ENCODE measurements at regions not wholly inside any gene's neighbourhood (a gene's known extent, or its start where the extent isn't known, plus 50 kb on each side); places are given as distances from the start of the nearest gene placed in this dataset.

DNA sequence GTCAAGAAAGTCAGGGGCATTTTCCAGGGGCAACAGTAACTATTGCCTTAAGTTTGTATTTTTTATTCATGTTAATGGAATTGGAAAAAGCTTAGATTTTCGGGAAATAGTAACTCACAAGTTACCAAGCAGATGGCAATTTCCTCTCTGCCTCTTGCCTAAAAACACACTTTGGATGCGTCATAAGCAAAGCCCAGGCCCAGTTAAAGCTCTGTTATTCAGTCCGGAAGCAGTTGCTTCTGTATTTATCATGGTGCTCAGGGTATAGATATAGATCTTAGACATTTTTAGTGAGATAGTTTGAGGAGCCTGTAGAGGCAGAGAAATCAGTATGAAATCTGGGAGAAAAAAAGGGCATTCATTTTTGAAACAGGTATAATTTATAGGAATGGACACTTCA, 260.3 kb upstream of the TNC start:
- no peak for DNase-seq (ENCODE audit: extremely low read depth, low read depth)
- no peak overlapping the region for H3K4me3 ChIP-seq (replicated peaks; ENCODE audit: low read depth, low read length)
- no peak for TF ChIP-seq CTCF (IDR thresholded peaks at IDR 0.05; ENCODE audit: low read depth, low read length, missing control alignments)

GRCh38 chr9:115378758-115379157, 260.8 kb upstream of the TNC start:
- TF ChIP-seq CTCF (IDR thresholded peaks at IDR 0.05; ENCODE audit: low read depth, low read length, missing control alignments), result no peak
- DNase-seq (ENCODE audit: extremely low read depth, low read depth), result no peak
- H3K4me3 ChIP-seq (replicated peaks; ENCODE audit: low read depth, low read length), result no peak overlapping the region

GRCh38 chr9:115379719-115380118, 261.8 kb upstream of the TNC start:
- no peak overlapping the region for H3K4me3 ChIP-seq (replicated peaks; ENCODE audit: low read depth, low read length)
- TF ChIP-seq CTCF (IDR thresholded peaks at IDR 0.05; ENCODE audit: low read depth, low read length, missing control alignments), result no peak
- DNase-seq (ENCODE audit: extremely low read depth, low read depth), result no peak

DNA sequence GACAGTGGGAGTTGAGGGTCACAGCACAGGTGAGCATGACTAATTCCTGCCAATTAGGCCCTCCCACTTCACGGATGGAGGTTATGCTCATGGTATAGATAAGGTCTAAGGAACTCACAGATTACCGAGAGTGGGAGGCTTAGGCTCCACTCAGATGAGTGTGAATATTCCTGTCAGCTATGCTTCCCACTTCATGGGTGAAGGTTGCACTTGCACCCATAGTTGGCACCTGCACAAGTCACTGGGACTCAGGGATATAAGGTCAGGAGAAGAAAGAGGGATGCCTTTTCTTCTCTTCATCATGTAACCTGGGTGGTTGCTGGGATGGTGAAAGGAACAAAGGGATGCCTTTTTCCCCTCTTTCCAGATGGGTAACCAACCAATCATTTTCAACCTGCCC, 264.9 kb upstream of the TNC start:
- no peak for TF ChIP-seq CTCF (IDR thresholded peaks at IDR 0.05; ENCODE audit: low read depth, low read length, missing control alignments)
- no peak overlapping the region for H3K4me3 ChIP-seq (replicated peaks; ENCODE audit: low read depth, low read length)

DNA sequence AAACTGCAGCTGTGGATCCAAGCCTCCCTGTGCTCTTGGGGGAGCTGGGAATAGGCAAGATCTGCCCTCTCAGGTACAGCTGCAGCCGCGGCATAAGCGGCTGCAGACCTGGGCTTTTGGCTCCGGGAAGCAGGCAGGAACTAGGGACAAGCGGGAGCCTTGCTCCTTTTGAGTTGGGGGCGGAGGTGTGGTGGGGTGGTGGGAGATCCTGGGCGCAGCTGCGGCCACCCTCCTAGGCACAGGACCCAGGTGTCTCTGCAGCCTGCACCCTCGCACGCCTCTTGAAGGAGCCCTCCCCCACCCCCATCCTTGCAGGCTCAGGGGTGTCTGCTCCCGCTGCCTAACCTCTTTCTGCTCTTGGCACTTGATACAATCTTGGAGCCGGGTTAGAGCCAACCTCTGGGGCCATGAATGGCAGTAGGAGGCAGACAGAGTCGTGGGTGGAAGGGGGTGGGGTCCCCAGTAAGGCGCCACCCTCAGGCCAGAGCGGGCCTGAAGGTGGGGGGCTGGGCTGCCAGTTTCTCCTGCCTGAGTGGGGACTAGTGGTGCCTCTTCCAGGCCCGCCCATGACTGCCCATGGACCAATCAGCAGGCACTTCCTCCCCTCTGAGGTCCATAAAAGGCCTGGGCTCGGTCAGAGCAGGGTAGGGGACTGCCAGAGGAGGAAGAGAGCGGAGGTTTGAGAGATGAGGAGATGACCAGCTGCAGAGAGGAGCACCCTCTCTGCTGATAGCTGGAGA, 267.6 kb upstream of the TNC start:
- no peak overlapping the region for H3K4me3 ChIP-seq (replicated peaks; ENCODE audit: low read depth, low read length)
- DNase-seq (ENCODE audit: extremely low read depth, low read depth), result no peak
- no peak for TF ChIP-seq CTCF (IDR thresholded peaks at IDR 0.05; ENCODE audit: low read depth, low read length, missing control alignments)

More for the DNA sequence above, 264.9 kb upstream of the TNC start:
- DNase-seq (ENCODE audit: extremely low read depth, low read depth), result no peak

- no peak overlapping the region for H3K4me3 ChIP-seq (replicated peaks; ENCODE audit: low read depth, low read length)
- no peak for DNase-seq (ENCODE audit: extremely low read depth, low read depth)
- TF ChIP-seq CTCF (IDR thresholded peaks at IDR 0.05; ENCODE audit: low read depth, low read length, missing control alignments), result no peak
These were observed 269.2 kb upstream of the TNC start for GRCh38 chr9:115386963-115387770.

All from HFF-Myc (cell line).